HK-2 (cell line): ENCODE measurements at regions not wholly inside any gene's neighbourhood (a gene's known extent, or its start where the extent isn't known, plus 50 kb on each side); places are given as distances from the start of the nearest gene placed in this dataset.
A peak's percentile ranks its signal among the peaks of the same experiment; 100 is the strongest.
"Not testable (repeated sequence)": the region's sequence is repeated elsewhere in the genome, so short reads cannot be mapped to it uniquely, and the experiment has no call there.

Source experiments
- DNase-seq: peaks from one replicate; pipeline ENCODE4 v3.0.0-alpha.2; 2018; ENCODE audit not compliant: unreplicated experiment

DNA sequence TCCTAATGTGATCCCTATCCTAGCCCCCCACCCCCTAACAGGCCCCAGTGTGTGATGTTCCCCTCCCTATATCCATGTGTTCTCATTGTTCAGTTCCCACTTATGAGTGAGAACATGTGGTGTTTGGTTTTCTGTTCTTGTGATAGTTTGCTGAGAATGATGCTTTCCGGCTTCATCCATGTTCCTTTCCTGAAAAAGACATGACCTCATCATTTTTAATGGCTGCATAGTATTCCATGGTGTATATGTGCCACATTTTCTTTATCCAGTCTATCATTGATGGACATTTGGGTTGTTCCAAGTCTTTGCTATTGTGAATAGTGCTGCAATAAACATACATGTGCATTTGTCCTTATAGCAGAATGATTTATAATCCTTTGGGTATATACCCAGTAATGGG, 214.4 kb upstream of the RAI14 start:
- DNase-seq, result not testable (repeated sequence)

DNA sequence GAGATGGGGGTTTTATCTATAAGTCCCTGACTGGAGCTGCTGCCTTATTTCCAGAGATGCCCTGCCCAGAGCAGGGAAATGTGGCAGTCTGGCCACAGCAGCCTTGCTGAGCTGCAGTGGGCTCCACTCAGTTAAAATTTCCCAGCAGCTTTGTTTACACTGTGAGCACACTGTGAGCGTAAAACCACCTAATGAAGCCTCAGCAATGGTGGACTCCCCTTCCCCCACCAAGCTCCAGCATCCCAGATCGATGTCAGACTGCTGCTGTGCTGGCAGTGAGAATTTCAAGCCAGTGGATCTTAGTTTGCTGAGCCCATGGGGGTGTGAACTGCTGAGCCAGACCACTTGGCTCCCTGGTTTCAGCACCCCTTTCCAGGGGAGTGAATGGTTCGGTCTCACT, 208.7 kb upstream of the RAI14 start:
- DNase-seq, result no peak

DNA sequence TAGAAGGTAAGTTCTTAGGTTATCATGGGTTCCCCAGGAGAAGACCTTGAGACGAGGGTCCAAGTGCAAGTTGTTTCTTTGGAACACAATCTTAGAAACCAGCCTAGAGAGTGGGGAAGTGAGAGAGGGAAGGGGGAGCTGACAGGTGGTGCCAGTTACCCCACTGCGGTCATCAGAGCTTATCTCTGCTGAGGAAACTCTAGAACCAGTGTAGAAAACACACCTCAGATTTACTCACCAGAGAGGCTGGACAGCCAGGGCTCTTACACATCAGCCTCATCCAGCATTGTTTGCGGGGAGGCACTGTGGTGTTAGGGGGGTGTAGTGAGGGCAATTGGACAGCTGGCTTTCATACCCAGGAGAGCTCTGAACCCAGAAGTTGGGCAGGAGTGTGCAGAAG, 206.5 kb upstream of the RAI14 start:
- DNase-seq, result no peak

DNA sequence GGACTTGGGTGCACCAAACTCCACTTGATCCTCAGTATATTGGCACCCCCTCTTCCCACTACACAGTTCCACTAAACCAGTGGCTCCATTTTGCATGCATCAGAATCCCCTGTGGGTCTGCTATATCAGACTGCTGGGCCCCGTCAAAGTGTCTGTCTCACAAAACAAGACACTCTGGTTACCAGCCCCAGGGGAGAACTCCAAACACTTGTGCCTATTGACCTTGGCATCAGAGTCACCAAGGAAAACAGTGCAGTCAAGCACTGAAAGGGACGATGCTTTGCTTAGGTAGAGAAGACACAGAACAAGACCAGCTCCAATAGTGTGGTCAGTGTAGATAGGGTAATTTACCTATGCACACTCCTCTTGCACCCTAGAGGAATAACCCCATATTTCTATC, 205.8 kb upstream of the RAI14 start:
- no peak for DNase-seq

DNA sequence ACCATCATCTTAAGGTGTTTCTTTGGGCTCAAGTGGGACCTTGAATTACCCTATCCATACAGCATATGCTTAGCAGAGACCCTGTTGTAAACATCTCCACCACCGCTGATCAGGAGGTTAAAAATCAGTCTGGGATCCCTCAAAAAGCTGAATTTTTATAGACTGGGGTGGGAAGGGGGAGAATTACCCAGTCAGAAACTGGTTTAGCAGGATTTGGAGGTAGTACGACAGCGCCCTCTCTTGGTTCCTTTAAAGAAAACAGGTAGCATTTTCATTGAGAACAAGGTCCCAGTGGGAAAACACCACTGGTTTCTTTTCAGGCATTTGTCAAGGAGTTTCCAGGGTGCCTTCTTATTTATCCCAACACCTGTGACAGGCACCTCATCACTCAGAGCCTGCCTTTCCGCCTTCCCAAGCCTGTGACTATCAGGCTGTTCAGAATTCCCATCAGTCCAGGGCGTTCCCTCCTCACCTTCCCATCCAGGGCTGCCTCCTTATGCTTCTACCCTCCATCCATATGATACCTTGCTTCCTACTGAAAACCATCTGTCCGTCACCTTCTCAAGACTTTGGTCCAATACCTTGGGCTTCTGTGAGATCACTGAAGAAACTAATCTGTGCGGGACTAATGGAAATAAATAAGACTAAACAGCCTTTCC, 203.8 kb upstream of the RAI14 start:
- DNase-seq, result no peak

DNA sequence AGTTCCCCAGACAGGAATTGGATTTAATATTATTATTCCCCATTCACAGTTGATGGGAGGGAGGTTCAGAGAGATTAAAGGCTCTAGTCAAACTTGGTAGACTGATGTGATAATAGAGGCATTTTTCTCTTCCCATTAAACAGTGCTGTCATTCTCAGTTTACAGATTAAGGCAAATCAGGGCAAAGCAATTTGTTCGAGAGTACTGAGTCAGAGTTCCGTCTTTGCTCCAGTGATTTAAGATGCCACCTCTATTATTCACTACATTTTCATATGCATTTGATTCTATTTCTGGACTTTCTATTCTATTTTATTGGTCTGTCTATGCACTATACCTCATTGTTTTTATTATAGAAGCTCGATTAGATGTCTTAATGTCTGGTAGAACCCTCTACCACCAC, 201.0 kb upstream of the RAI14 start:
- no peak for DNase-seq

DNA sequence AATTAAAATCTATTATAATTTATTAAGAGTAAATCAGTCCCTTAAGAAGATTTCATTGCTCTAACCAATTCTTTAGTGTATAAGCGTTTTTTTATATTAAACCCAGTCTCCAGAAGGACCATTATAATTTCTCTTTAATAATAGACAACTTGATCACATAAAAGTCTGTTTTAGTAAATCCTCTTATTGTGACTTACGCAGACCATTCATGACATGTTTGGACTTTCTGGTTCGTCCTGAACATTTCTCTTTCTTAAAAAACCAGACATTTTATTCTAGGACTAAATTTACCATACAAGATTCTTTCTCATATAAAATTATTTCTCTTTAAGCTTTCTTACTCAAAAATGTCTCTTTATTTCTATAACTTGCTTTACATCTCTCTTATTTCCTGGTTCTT, 196.2 kb upstream of the RAI14 start:
- no peak for DNase-seq

DNA sequence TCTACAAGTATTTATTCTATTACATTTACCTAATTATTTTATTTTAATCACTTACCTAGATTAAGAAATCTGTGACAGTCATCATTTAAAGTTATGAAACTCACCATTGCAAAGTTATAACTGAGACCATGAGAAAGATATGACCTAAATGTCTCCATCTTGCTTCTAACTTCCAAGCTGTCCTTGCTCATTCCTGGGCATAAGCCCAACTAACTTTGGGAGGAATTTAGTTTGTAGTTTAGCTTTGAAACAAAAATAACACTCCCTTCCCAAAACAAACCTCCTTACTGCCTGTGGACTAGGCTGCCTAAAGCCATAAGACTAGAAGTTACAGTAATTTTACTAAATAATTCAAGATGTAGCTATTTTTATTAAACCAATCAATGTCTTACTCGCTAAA, 195.6 kb upstream of the RAI14 start:
- no peak for DNase-seq

DNA sequence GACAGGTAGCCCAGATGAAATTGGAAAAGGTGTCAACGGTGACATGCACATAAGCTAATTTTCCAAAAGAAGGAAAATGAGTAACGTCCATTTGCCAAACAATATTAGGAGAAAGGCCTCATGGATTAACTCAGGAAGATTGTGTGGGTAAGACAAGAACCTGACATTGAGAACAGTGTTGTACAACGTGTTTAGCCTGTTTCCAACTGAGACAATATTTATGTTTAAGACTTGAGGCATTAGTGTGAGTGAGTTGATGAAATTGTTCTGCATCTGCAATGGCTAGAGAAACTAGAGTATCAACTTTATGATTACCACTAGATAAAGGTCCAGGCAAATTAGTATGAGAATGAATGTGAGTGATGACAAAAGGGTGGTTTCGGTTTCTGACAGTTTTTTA, 191.3 kb upstream of the RAI14 start:
- DNase-seq, result no peak

DNA sequence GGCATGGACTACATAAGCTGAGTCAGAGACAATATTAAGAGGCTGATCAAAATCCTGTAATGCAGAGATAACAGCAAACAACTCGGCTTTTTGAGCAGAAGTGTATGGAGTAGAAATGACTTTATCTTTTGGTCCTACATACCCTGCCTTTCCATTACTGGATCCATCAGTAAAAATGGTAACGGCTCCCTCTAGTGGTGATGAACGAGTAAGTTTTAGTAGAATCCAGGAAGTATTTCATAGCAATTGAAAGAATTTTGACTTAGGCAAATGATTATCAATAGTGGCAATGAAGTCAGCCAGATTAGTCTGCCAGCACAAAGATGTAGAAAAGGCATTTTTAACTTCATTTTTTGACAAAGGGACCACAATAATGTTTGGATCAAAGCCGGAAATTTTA, 190.8 kb upstream of the RAI14 start:
- DNase-seq, result not testable (repeated sequence)

DNA sequence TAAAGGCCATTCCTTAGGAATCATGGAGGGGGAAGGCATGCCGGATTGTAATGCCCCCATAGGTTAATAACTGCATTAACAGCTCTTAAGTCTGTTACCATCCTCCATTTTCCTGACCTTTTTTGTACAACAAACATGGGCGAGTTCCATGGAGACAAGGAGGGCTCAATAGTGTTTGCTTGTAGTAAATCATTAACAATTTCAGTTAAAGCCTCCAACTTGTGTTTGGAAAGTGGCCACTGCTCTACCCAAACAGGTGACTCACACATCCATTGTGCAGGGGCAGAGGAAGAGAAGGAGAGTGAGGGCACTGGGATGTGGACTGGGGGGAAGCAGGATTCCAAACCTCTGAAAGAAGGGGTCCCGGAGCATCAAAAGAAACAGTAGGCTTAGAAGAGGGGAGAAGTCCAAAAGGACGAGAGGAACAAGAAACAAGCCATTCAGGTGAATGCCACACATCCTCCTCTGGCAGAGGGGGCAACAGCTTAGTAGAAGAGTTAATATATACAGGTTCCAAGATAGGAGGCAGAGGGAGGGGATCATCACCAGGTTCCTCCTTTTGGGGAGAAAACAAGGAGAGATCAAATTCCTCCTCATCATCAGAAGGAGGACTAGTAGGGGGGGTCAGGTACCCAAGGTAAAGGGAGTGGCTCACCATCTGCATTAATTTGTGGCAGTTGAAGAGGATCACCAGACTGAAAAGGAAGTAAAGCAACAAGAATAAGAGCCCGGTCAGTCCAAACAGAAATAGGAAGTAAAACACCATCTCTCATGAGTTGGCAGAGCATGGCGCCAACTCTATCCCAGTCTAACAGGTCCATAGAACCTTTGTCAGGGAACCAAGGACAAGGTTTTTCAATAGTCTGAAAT, 189.4 kb upstream of the RAI14 start:
- peak; percentile 24 for DNase-seq

DNA sequence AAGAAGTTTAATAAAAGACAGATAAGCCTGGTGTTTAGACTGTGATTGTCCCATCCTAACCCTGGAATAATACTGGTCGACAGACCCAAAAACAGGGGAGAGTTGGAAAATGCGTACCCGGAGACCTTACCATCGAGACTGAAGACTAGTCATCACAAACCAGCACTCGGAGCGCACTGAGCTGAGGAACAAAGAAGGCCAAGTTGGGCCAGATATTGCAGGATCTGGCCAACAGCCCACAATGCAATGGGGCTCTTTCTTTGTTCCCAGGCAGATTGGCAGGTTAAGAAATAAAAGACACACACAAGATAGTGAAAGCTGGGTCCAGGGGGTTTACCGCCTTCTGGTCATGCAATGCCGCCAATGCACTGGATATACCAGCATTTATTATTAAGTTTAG, 188.7 kb upstream of the RAI14 start:
- DNase-seq, result no peak

DNA sequence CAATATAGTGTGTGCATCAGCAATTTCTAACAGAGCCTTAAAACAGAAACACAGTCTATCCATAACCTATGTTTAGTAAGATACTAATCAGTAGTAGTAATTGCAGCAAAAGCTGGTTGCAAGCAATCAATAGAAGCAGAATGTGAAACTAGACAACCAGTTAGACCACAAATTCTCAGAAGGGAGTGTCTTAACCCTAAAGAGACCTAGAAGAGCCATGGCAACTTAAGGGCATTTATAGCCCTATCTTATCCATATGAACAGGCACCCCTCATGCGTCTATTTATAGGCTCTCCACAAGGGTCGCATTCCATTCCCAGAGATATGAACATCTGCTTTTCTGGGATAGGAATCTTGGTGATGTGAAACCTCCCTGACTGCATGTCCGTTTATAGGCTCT, 188.1 kb upstream of the RAI14 start:
- not testable (repeated sequence) for DNase-seq

DNA sequence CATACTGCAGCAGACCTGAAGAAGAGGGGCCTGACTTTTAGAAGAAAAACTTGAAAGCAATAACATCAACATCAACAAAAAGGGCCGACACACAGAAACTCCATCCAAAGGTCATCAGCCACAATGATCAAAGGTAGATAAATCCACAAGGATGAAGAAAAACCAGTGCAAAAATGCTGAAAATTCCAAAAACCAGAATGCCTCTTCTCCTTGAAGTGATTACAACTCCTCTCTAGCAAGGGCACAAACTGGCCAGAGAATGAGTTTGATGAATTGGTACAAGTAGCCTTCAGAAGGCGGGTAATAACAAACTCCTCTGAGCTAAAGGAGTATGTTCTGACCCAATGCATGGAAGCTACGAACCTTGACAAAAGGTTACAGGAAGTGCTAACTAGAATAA, 186.2 kb upstream of the RAI14 start:
- no peak for DNase-seq

DNA sequence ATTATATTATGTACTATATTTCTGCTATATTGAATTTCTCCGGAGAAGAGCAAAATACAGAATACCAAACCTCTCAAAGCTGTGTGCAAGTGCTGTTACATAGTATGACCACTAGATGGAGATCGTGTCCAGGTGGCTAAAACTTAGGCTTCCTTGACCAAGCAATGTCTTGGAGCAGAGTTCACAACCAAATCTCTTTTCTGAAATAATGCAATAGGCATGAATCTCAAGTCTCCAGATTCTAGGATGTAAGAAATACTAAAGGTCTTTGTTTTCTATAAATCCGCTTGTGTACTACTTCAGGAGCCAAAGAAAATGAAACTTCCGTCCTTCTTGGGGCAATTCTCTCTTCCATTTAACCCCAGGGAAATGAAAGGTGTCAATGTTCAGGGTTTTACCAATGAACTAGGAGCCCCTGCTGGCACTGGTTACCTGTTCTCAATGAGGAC, 181.5 kb upstream of the RAI14 start:
- no peak for DNase-seq

DNA sequence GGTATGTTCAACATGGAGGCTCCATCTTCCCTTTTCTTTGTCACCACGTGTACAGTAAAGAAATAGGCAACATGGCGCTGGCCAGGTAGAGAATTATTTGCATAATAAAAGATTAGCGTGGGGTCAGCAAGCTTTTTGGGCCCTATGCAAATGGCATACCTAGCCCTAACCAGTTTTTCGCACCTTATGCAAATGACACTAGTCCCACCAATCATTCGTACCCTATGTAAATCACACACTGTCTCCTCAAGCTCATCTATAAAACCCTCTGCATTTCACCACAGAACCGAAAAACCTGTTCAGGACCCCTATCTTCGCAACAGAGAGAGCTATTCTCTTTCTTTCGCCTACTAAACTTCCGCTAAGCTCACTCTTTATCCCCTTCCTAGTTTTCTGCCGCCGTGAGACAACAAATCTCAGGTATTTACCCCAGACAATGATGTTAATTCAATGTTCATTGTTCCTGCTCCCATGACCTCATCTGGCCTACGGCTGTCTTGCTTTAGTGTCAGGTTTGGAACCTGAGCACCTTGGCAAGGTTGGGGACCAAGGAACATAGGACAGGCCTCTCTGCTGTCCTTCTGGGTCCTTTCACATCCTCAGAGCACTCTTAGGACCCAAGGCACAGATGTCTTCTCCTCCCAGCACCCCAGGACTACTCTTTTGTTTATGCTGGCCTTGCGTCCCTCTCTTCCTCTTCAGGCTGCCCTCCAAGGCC, 180.7 kb upstream of the RAI14 start:
- no peak for DNase-seq

DNA sequence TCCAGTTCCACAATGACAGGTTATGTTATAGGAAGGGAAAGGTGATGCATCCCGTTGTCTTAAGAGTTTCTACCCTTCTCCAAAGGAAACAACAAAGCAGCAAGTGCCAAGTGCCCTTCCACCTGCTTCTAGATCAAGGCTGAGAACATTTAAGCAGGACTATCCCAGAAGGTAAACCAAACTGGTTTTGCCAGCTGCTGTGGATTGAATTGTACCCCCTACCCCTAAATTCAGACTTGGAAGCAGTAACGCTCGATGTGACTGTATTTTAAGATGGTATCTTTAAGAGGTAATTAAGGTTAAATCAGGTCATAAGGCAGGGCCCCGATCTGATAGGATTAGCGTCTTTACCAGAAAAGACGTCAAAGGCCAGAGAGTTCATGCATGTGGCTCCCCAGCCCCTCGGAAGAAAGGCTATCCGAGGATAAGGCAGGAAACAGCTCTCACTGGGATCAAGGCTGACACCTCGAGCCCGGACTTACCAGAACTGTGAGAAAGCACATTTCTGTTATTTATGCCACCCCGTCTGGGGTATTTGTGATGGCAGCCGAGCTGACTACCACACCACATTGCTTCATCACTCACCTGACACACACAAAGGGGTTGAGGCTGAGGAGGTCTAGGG, 179.1 kb upstream of the RAI14 start:
- DNase-seq, result no peak

DNA sequence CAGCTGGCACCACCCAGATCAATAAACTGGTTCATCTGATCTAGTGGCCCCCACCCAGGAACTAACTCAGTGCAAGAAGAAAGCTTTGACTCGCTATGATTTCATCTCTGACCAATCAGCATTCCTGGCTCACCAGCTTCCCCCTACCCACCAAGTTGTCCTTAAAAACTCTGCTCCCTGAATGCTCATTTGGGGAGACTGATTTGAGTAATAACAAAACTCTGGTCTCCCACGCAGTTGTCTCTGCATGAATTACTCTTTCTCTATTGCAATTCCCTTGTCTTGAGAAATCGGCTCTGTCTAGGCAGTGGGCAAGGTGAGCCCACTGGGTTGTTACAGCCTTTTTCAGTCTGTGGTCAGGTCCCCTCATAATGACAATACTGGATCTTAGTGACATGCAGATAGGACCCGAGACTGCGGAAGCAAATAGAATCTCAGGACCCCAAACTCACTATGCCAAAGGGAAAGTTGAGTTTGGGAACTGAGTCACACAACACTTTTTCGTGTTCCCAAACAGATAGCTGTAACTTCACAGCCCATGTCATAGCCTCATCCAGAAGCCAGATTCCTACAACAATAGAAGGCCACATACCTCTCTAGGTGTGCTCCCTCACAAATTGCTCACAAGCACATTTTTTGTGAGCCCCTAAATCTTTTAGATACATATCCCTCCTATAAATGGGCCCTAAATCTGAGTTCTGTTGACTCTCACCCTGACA, 175.2 kb upstream of the RAI14 start:
- no peak for DNase-seq

DNA sequence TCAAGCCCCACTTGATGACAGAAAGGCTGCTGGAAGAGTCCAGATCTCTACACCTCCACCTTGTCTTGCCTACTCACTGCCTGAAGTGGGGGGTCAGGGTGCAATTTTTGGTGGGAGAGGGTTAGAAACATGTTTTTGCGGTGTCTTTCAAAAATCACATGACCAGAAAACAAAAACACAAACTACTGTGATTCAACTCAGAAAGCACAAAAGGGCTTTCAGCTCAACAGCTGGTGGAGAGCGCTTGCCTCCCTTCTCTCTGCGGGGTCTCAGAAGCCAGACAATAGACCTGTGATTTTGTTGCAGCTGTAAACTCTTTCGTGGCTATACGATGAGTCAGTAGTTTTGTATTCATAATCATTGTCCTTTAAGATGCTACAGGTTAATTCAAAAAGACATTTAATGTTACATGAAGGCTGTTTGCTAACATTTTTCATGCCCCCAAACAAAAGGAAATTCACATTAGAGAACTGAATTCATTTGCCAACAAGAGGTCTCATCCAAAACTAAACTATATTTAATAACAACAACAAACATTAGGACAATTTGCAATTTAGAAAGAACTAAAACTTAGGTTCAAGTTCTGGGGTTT, 172.6 kb upstream of the RAI14 start:
- no peak for DNase-seq

DNA sequence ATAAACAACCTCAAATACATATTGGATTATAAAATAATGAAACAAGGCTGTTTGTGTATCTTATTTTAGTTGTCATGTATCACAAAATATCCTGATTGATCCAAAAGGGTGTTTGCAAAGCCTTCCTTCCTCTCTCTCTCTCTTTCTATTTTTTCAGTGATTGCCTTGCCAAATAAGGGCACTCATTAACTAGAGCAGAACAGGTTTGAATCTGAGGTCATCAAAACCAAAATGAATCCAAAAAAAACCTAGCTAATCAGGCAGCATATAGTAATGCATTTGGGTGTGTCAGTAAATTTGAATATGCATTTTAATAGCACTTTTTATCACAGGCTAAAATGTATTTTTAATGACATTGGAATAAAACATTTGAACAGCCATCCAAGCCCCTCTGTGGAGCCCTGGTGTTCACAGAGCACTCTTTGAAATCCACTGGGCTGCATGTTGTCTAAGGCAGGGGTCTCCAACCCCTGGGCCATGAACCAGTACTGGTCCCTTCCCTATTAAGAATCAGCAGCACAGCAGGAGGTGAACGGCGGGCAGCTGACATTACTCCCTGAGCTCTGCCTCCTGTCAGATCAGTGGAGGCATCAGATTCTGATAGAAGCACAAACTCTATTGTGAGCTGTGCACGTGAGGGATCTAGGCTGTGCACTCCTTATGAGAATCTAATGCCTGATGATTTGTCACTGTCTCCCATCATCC, 171.8 kb upstream of the RAI14 start:
- no peak for DNase-seq

DNA sequence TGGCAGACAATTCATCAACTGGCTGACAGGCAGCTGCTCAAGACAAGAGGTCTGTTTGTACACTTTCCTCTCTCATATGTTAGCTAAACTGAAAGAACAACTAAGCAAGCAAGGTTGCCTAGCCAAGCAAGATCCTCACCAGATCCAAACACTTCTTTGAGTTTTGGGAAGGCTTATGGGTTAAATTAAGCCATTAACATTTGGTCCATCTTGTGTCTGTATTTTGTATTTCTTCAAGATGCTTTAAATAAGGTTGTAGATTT, 170.4 kb upstream of the RAI14 start:
- no peak for DNase-seq
